HG03066 (cell line): ENCODE measurements at regions not wholly inside any gene's neighbourhood (a gene's known extent, or its start where the extent isn't known, plus 50 kb on each side); places are given as distances from the start of the nearest gene placed in this dataset.

ENCODE experiments used
- ATAC-seq: cut with Tn5 transposase; IDR thresholded peaks from one replicate; pipeline ENCODE4 v1.9.1; 2021; ENCODE audit warnings: low read depth; ENCODE audit not compliant: unreplicated experiment

DNA sequence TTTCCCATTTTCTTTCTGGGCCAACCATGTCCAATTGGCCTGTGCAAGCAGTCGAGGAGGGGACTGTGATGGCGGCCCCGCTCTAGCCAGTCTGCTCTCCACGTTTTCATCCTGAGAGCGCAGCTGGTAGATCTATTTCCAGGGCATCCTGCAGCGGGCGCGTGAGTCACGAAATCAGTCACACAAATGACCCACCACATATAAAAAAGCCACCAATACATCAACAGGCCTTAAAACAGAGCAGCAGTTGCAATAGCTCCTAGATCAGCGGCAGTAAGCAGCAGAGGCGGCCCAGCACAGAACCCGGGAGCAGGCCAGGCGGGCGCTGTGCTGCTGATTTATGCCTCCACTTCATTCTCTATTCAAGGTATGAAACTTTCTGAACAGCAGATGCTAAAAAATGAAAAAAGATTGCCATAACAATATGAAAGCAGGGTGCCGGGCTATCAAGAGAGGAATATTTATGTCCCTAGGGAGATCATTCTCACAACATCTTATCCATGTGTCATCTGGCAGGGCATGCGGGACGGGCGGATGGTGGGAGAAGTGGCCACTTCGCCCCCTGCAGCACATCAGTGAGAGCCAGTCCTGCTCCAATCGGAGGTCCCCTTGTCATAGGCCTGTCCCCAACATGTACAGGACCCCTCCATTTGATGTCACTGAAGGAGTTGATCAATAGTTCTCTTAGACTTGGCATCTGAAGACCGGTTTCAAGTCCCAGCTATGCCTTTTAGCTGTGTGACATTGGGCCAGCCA is 98.0 kb upstream of the GPR26 start:
- ATAC-seq = no peak

DNA sequence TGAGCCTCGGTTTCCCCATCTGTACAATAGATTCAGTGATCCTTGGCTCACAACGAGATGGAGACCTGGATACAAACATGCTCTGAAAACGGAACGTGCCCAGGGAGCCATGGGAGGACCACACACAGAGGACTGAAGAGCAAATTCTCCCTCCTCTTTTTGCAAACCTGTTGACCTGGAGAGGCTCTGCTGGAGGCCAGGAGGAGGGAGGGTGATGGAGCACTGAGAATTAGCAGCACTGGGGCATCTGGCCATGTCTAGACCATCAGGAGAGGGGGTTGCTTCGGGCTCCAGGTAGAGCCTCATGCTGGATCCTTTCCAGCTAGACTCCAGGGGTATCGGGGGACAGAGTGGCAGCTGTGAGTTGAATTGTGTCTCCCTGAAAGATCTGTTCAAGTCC is 97.4 kb upstream of the GPR26 start:
- no peak for ATAC-seq

DNA sequence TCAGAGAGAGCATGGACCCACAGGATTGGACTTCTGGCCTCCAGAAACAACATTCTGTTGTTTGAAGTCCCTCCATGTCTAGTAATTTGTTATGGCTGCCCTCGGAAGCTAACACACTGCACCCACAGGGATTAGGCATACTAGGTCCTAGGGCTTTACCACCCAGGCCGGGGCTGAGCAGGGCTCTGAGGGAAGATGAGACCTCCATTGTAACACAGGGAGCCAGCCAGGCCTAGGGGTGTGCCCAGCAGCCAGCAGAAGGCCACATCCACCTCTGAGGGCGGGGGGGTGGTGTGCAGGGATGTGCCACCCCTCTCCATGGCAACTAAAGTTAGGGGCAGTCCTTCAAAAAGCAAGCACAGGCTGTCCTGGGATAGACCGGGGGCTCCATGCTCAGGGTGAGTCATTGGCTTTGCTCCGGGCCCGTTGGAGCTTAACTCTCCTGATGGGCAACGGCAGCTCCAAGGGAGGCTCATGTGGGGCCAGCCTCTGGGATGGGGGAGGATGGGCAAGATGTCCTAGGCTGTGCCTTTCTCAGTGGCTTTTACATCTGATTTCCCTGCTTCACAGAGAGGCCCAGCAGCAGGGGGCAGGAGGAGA is 96.6 kb upstream of the GPR26 start:
- ATAC-seq = no peak

DNA sequence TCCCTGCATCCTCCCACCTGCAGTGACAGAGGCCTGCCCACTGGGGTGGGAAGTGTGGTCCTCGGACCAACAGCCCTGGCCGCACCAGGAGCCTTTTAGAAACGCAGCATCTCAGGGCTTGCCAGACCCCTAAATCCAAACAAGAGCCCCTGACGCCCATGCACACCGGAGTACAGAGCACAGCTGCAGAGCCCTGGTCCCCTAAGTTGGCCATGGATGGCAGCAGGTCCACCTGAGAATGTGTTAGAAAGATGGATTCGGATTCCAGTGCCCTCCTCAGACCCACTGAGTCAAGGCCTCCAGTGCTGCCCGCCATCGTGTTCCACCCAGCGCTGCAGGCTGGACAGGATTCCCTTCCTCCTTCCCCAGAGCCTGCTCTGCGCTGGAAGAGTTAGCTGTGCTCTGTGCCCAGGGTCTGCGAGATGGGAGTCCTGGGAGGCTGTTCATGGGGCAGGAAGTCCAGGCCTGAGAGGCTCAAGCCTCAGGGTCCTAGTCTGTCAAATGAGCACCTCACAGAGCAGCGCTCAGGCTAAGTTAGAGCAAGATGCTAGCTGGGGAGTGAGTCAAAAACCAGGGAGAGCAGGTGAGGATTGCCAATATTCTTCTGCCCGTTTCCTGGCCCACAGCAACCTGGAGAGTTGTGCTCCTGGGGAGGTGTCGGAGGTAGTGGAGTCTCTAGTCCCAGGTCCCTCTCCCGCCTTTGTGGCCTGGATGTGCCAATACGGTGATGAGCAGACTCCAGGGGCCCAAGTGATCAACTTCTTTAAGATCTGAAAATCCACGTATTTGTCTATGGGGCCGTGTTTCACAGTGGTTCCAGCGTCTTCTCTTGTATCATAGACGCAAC is 95.9 kb upstream of the GPR26 start:
- ATAC-seq = no peak

DNA sequence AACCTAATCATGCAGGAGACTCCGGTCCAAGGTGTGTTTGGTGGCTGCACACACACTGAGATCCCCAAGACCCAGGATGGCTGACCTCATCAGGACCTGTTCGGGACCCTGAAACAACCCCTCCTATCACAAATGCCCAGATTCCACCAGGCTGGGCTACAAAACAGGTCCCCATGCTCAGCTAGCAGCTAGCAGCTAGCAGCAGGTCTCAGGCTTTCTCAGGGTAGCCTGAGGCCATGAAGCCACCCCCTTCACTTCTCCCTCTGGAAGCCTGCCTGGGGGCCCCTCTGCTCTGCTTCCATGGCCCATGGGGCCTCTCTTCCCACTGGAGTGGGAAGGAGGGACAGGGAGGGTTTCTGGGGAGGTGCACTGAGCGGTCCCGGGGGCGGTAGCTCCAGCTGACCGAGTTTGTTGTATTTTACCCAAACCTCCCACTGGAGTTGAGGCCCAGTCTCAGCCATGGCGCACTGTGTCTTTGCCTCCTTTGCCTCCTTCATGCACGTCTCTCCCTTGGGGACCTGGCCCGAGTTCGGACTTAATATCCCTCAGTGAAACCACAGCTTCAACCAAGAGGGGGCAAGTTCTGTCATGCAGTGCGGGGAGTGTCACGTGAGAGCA is 95.1 kb upstream of the GPR26 start:
- ATAC-seq = no peak

DNA sequence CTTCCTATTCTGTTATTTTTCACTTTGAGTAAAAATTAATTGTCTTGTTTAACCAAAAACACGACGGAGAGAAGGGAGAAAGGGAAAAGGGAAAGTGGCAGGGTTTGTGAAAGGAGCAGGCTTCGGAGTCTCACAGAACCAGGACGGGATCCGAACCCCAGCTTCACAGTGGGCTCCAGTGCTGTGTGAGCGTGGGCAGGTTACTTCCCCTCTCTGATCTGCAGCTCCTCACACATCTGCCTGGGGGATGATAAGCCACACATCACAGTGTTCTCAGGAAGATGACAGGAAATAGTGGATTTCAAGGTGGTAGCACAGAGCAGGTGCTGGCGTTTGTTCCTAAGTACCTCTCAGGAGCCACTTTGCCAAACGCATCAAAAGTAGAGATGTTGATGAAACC is 94.2 kb upstream of the GPR26 start:
- no peak for ATAC-seq

DNA sequence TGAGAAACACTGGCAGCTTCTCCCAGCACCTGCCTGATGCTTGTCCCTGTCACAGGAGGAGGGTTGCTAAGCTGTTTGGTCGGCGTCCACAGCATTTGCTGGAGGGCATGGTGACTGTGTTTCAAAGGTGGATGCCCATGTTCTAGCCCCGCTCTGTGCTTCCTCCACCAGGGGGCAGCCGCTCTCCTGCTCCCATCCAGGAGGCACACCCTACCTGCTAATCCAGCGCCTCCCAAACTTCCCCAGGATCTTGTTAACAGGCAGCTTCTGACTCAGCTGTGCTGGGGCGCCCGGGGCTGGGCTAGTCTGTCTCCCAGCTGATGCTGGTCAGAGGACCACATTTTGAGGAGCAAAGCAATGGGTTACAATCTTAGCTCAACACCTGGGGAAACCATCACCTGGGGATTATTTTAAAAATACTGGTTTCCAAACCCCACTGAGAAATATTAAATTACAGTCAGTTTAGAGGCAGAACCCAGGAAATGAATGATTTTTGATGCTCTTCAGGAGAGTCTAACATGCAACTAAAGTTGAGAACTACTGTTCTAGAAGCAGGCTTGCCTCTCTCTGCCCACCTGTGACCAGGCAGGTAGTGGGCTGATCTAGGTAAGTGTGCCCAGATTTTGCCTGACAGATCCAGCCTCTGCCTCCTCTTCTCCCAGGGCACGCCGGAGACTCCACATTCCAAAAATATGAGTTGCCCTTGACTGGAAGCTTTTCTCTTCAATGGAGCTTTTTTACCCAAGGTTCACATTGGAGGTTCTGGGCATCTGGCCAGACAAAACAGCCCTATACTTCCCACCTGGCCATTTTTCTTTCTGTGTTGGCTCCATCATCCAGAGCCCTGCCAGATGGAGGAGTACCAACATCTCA is 92.7 kb upstream of the GPR26 start:
- no peak for ATAC-seq

DNA sequence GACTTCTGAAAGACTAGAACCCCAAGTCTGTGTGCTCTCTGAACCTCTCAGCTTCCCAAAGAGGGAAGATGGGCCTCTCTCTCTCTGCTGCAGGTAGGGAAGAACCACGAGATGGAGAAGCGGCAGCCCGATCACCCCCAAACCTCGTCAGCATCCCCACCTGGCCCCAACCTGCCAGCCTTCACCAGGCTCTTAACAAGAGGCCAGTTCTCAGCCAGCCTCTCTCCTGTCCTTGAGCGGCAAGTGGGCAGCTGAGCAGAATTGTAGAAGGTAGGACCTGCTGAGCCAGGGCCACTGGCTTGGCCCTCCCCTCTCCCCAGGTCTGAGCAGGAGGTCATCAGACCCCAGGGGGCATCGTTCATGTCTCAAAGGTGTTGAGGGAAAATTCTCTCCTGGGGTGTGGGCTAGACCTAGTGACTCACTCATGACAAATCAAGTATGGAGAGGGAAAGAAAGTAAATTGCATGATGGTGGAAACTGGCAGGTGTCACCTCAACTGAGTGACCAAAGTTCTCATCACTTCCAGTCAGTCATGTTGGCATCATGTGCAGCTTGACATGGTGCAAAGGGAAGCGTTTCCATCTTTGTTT is 92.0 kb upstream of the GPR26 start:
- no peak for ATAC-seq

DNA sequence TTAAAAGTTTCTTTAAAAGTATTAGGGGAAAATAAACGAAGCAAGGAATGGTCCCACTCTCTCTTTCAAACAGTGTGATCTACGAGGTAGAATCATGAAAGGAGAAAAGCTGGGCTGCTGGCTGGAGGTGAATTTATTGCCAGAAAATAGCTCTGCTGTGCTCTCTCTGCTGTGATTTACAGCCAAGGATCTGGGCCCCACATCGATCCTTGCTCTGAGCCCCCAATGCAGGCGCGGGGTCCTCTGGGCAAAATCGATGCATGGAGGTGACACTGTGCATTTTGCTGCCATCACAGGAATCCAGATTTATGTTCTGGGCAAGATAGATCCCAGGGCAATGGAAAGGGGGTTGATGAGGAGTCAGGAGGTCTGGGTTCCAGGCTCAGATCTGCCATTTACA is 91.0 kb upstream of the GPR26 start:
- ATAC-seq = no peak

DNA sequence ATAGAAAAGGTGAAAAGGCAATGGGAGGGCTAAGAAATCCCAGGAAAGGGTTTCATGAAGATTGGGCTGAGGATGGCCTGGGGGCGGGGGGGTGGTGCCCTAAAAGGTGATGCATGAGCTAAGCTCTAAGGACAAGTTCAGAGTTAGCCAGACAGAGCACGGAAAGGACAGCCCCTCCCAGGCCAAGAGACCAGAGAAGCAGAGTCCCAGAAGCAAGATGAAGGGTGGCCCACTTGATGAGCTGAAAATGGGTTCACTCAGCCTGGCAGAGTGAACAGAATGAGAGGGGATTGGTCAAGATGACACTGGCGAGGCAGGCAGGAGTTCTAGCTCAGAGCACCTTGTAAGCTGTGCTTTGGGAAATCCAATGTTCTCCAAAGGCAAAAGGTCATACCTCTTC is 89.4 kb upstream of the GPR26 start:
- no peak for ATAC-seq

DNA sequence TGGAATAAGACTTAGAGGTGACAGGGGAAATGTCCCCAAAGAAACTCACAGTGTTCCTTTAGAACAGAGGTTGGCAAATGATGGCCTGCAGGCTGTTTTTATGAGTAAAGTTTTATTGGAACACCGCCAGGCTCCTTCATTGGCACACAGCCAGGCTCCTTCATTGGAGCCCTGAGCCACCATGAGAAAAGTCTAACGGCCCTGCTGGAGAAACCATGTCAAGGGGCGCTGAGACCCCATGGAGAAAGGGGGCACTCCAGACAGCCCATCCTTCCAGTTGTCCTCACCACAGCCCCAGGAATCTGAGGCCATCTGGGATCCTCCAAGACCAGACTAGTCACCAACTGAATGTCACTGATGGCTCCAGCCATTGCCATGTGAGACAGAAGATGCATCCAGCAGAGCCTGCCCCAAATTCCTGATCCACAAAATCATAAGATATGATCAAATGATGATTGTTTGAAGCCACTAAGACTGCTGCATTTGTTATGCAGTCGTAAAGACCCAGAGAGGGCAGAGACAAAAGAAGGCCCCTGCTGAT is 88.2 kb upstream of the GPR26 start:
- ATAC-seq = no peak

DNA sequence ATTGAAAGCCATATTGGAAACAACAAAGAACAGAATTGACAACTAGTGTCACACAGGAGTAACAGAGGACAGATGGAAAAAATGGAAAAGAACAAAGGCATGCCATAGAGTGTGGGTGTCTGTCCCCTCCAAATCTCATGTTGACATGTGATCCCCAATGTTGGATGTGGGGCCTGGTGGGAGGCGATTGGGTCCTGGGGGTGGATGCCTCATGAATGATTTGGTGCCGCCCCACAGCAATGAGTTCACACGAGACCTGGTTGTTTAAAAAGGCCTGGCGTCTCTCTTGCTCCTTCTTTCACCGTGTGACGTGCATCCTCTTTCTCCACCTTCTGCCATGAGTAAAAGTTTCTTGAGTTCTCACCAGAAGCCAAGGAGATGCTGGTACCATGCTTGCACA is 87.4 kb upstream of the GPR26 start:
- no peak for ATAC-seq

DNA sequence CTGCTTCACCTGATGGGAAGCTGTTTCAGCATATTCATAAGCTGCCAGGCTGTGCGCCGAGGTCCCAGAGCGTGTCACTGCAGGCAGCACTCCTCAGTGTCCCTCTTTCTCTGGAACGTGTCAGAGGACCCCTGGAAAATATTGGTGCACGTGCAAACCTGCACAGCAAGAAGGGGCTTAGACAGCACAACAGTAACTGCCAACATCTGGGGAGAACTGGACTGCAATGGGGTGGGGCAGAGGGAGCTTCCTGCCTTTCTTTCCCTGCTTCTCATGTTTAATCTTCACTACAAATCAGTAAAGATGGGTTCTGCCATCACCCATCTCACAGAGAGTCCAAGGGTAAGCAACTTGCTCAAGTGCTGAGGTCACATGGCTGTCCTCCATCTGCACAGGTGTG is 86.5 kb upstream of the GPR26 start:
- ATAC-seq = no peak

DNA sequence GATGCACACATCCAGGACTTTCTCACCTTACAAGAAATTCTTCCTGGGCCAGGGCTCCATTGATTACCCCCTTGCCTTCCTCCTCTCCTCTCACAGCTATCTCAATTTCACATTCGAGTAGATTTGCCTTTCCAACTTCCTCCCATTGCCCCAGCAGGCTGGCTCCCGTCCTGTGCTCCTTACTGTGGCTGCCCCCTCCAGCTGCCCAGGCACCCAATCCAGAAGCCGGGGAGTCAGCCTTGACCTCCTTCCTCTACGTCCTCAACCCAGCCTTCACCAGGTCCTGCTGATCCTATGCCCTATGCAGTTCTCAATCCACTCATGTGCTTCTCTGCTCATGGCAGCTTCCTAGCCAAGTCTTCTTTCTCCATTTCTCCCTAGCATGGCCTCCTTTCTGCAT is 85.7 kb upstream of the GPR26 start:
- no peak for ATAC-seq

DNA sequence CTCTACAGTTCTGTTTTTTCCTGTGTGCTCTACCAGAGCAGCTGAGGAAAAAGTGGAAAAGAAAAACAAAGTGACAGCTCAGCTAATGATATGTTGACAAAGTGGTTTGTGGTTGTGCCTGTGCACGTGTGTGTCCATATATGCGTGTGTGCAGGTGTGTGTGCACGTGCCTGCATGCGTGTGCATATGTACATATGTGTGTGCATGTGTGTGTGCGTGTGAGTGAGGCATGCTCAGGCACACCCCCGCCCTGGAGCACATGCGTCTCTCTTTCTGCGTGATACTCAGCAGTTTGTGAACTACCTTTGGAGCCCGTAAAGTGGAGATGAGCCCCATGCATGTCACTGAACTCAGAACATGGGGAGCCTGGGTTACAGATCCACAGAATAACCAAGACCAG is 84.5 kb upstream of the GPR26 start:
- no peak for ATAC-seq

DNA sequence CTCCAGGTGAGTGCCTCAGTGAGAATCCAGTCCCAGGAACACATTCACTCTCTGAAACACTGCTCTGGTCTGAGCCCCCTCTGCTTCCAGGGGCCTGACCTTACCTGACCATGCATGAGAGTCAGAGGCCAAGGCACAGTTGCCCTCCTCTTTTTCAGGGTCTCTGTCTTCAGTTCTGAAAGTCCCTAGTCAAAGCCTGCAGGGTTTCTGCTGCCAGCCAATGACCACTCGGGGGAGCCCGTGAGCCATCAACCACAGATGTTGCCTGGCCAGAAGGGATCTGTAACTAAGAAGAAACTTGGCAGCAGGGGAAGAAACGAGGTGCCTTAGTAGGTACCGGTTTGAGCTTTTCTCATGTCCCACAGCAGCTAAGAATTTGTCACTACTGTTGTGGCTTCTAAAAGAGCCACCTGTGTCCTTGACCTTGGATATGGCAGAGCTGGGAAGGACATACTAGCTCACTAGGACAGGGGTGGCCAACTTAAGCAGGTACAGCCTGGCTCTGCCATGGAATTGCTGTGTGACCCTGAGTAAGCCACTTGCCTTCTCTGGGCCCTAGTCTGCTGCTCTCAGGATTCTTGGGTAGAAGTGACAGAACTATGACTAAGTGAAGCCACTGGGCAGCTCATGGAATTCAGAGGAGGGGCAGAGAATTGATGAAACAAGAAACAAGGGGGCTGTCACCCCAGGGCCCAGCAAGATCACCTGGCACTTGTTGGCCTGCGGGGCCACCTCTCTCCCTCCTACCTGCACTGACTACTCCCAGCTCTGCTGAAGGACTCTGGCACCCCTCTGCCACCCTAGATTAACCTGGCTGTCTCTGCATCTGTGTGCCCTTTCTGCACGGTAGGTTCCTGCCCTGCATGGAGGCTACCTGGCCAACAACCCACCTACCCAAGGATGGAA is 83.8 kb upstream of the GPR26 start:
- ATAC-seq = no peak

DNA sequence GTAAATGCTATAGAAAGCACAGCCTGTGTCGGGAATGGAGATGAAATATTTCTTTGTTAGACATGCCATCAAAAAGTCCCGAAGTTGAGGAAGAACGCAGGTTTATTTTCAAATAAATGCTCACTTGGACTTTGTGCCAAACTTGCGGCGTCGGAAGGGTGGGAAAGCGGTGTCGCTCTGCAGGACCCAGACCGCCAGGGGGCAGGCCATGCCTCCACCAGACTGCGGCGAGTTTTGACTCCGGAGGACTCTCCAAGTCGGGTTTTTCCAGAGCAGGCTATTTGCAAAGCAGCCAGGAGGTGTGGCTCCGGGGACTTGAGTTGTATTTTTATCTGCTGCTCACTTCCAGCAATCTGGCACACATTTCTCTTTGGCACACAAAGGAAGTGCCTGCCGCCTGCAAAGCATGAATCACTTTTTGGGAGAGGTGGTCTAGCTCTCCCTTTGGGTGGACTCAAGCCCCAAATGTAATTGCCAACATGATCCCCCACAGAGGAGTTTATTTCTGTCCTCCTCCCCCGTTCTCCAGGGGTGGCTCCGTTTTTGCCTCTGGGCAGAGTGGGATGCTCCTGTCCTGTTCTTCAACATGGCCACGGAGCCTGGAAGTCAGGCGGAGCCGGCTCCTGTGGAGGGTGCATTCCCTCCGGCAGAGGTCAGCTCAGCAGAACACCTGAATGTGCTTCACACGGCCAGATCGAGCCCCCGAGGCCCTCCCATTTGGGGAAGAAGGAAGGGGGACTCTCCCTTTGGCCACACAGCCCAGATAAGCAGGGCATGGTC is 82.3 kb upstream of the GPR26 start:
- ATAC-seq = no peak

DNA sequence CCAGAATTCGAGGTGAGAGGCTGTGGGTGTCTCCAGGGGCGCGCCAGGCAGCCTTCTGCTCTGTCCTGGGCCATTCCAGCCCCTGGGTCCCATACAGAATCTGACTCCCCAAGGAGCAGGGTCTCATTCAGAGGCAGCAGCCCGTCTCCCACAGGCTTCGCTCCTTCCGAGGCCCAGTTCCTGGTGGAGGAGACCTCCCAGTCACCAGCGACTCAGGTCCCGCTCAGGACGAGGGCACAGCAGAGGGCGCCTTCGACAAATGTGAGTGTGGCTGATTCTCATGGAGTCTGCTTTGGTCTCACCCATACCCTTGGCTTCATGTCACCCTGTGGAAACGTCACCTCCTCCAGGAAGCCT is 81.8 kb upstream of the GPR26 start:
- no peak for ATAC-seq
